ENCODE measurements at regions not wholly inside any gene's neighbourhood (a gene's known extent, or its start where the extent isn't known, plus 50 kb on each side); places are given as distances from the start of the nearest gene placed in this dataset.

GRCh38 chr10:62972103-62972502 is 155.9 kb upstream of the EGR2 start:
- DNase-seq (ENCODE audit: low read depth): no peak
- no peak for TF ChIP-seq CTCF (IDR thresholded peaks at IDR 0.05; ENCODE audit: insufficient read depth, low read length, poor library complexity, severe bottlenecking)
- H3K4me3 ChIP-seq (ENCODE audit: low read depth, low read length): no peak overlapping the region
- H3K27me3 ChIP-seq (ENCODE audit: control insufficient read depth, insufficient read depth, low read length): no peaks in the 10 kb centered on the region
- H3K36me3 ChIP-seq (ENCODE audit: control insufficient read depth, insufficient read depth, low read length): no peaks in the 10 kb centered on the region

- no peaks in the 10 kb centered on the region for H3K27me3 ChIP-seq (ENCODE audit: control insufficient read depth, insufficient read depth, low read length)
- no peak for TF ChIP-seq CTCF (IDR thresholded peaks at IDR 0.05; ENCODE audit: insufficient read depth, low read length, poor library complexity, severe bottlenecking)
- no peaks in the 10 kb centered on the region for H3K36me3 ChIP-seq (ENCODE audit: control insufficient read depth, insufficient read depth, low read length)
- no peak for DNase-seq (ENCODE audit: low read depth)
- H3K4me3 ChIP-seq (ENCODE audit: low read depth, low read length): no peak overlapping the region
Observed at GRCh38 chr10:62964026-62964425, 147.9 kb upstream of the EGR2 start.

- Histone ChIP-seq H3K36me3 (ENCODE audit: control insufficient read depth, insufficient read depth, low read length) (no peaks in the 10 kb centered on the region), H3K27me3 (ENCODE audit: control insufficient read depth, insufficient read depth, low read length) (no peaks in the 10 kb centered on the region), H3K4me3 (ENCODE audit: low read depth, low read length) (no peak overlapping the region)
- DNase-seq (ENCODE audit: low read depth): no peak
- no peak for TF ChIP-seq CTCF (IDR thresholded peaks at IDR 0.05; ENCODE audit: insufficient read depth, low read length, poor library complexity, severe bottlenecking)
Observed at GRCh38 chr10:62961951-62962523, 145.9 kb upstream of the EGR2 start.

DNA sequence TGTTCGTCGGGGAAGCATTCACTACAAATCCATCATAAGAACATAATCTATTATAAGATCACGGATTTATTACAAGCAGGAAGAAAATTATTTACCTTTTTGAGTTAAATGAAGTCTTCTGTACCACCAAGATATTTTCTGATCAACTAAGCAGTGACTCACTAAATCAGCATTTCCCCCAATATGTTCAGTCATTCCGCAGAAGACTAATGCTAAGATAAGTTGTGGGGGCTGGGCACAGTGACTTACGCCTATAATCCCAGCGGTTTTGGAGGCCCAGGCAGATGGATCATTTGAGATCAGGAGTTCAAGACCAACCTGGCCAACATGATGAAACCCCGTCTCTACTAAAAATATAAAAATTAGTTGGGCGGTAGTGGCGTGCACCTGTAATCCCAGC is 144.2 kb upstream of the EGR2 start:
- H3K27me3 ChIP-seq (ENCODE audit: control insufficient read depth, insufficient read depth, low read length): no peaks in the 10 kb centered on the region
- DNase-seq (ENCODE audit: low read depth): no peak
- no peak overlapping the region for H3K4me3 ChIP-seq (ENCODE audit: low read depth, low read length)
- H3K36me3 ChIP-seq (ENCODE audit: control insufficient read depth, insufficient read depth, low read length): no peaks in the 10 kb centered on the region
- TF ChIP-seq CTCF (IDR thresholded peaks at IDR 0.05; ENCODE audit: insufficient read depth, low read length, poor library complexity, severe bottlenecking): no peak

GRCh38 chr10:62959553-62959952 is 143.4 kb upstream of the EGR2 start:
- Histone ChIP-seq H3K27me3 (ENCODE audit: control insufficient read depth, insufficient read depth, low read length) (no peaks in the 10 kb centered on the region), H3K4me3 (ENCODE audit: low read depth, low read length) (no peak overlapping the region), H3K36me3 (ENCODE audit: control insufficient read depth, insufficient read depth, low read length) (no peaks in the 10 kb centered on the region)
- no peak for DNase-seq (ENCODE audit: low read depth)
- TF ChIP-seq CTCF (IDR thresholded peaks at IDR 0.05; ENCODE audit: insufficient read depth, low read length, poor library complexity, severe bottlenecking): no peak

- TF ChIP-seq CTCF (IDR thresholded peaks at IDR 0.05; ENCODE audit: insufficient read depth, low read length, poor library complexity, severe bottlenecking): no peak
- no peak for DNase-seq (ENCODE audit: low read depth)
Observed at GRCh38 chr10:62958980-62959379, 142.8 kb upstream of the EGR2 start.

More at GRCh38 chr10:62958980-62959379, 142.8 kb upstream of the EGR2 start:
- H3K36me3 ChIP-seq (ENCODE audit: control insufficient read depth, insufficient read depth, low read length): no peaks in the 10 kb centered on the region
- no peak overlapping the region for H3K4me3 ChIP-seq (ENCODE audit: low read depth, low read length)
- no peaks in the 10 kb centered on the region for H3K27me3 ChIP-seq (ENCODE audit: control insufficient read depth, insufficient read depth, low read length)
